Keratinocyte (primary cell): ENCODE measurements at regions not wholly inside any gene's neighbourhood (a gene's known extent, or its start where the extent isn't known, plus 50 kb on each side); places are given as distances from the start of the nearest gene placed in this dataset.
A peak's percentile ranks its signal among the peaks of the same experiment; 100 is the strongest.

Experiments used
- DNase-seq: peaks from one replicate; pipeline ENCODE4 v3.0.0-alpha.2; 2011; ENCODE audit warnings: low read depth, missing footprints, low spot score
- FAIRE-seq: peaks from 2 replicates; lab custom pipeline; 2011; peaks lifted over from hg19 to GRCh38; lab: Jason Lieb, UNC
- H2AFZ ChIP-seq: 2 replicates; pipeline ENCODE4 v1.6.0; 2012; ENCODE audit warnings: low read length, control low read depth, inconsistent platforms; ENCODE audit not compliant: control insufficient read depth
- H3K27ac ChIP-seq: 2 replicates; pipeline ENCODE4 v1.5.1; 2011; ENCODE audit warnings: low read length; ENCODE audit not compliant: control insufficient read depth, insufficient read depth
- H3K27me3 ChIP-seq: 3 replicates; pipeline ENCODE4 v1.6.0; 2011; ENCODE audit warnings: low read length; ENCODE audit not compliant: control insufficient read depth, insufficient read depth; ENCODE audit errors: extremely low read depth
- H3K36me3 ChIP-seq, 2 experiments: 2 replicates in 1 of 2; 3 replicates in 1 of 2; pipeline ENCODE4 v1.5.1; 2011; ENCODE audit warnings: low read length in 2 of 2, mild to moderate bottlenecking in 1 of 2; ENCODE audit not compliant: control insufficient read depth in 2 of 2, insufficient read depth in 2 of 2; ENCODE audit errors: extremely low read depth in 1 of 2
- H3K4me1 ChIP-seq: 3 replicates; pipeline ENCODE4 v1.5.1; 2011; ENCODE audit warnings: low read length; ENCODE audit not compliant: control insufficient read depth, insufficient read depth; ENCODE audit errors: extremely low read depth
- H3K4me2 ChIP-seq: 3 replicates; pipeline ENCODE4 v1.6.0; 2011; ENCODE audit warnings: low read depth, low read length; ENCODE audit not compliant: control insufficient read depth, insufficient read depth; ENCODE audit errors: extremely low read depth
- H3K4me3 ChIP-seq, 3 experiments: fragments of 200-600 bp in 1 of 3; sonication (generic) in 1 of 3; 2 replicates in 2 of 3; 3 replicates in 1 of 3; pipeline ENCODE4 v1.5.1; 2011 to 2016; ENCODE audit warnings: low read length in 3 of 3, mild to moderate bottlenecking in 3 of 3, control low read depth in 2 of 3, inconsistent platforms in 1 of 3, low read depth in 1 of 3, mixed read lengths in 1 of 3, mixed run types in 1 of 3, moderate library complexity in 1 of 3; ENCODE audit not compliant: control insufficient read depth in 2 of 3, insufficient read depth in 2 of 3; ENCODE audit errors: extremely low read depth in 1 of 3
- H3K79me2 ChIP-seq: 2 replicates; pipeline ENCODE4 v1.6.0; 2012; ENCODE audit warnings: low read length; ENCODE audit not compliant: control insufficient read depth, insufficient read depth
- H3K9ac ChIP-seq: 3 replicates; pipeline ENCODE4 v1.6.0; 2011; ENCODE audit warnings: low read length; ENCODE audit not compliant: control insufficient read depth, insufficient read depth; ENCODE audit errors: extremely low read depth
- H3K9me1 ChIP-seq: 3 replicates; pipeline ENCODE4 v1.6.0; 2011; ENCODE audit warnings: low read length; ENCODE audit not compliant: control insufficient read depth, insufficient read depth; ENCODE audit errors: extremely low read depth
- H3K9me3 ChIP-seq: 2 replicates; pipeline ENCODE4 v1.5.1; 2012; ENCODE audit warnings: low read depth, low read length; ENCODE audit not compliant: control insufficient read depth
- H4K20me1 ChIP-seq: 3 replicates; pipeline ENCODE4 v1.6.0; 2011; ENCODE audit warnings: low read length; ENCODE audit not compliant: control insufficient read depth, insufficient read depth; ENCODE audit errors: extremely low read depth
- CTCF ChIP-seq, 3 experiments: IDR thresholded peaks in 1 of 3; conservative IDR thresholded peaks in 1 of 3; optimal IDR thresholded peaks in 1 of 3; 2 replicates in 2 of 3; 3 replicates in 1 of 3; pipeline versions ENCODE3 to v1.5.1; 2011; ENCODE audit warnings: low read length in 3 of 3, mild to moderate bottlenecking in 3 of 3, moderate library complexity in 2 of 3, control low read depth in 1 of 3, inconsistent platforms in 1 of 3; ENCODE audit not compliant: insufficient read depth in 2 of 3; ENCODE audit errors: extremely low read depth in 1 of 3
- EZH2 ChIP-seq: IDR thresholded peaks from one replicate; pipeline ENCODE4 v1.6.1; 2012; ENCODE audit warnings: inconsistent platforms, mild to moderate bottlenecking, low read length, moderate library complexity
- dilution Hi-C: fragments of 300-500 bp; cut with MboI; formaldehyde crosslinking; loops from one replicate; pipeline ENCODE4 v1.7.0; 2020; ENCODE audit warnings: low sequenced_read_pairs; ENCODE audit not compliant: extremely low pct_ligation_motif_present

- no peaks in the 10 kb centered on the region for H3K79me2 ChIP-seq
- H3K9me1 ChIP-seq = no peaks in the 10 kb centered on the region
- no peaks in the 10 kb centered on the region for H3K9me3 ChIP-seq
- H3K36me3 ChIP-seq = no peaks in the 10 kb centered on the region
- no peak for FAIRE-seq
- H3K4me3 ChIP-seq = no peak overlapping the region
- no peak for DNase-seq
- no peaks in the 10 kb centered on the region for H4K20me1 ChIP-seq
- dilution Hi-C loops = no loop called here
- peaks cover 27% of the 10 kb centered on the region for H3K4me1 ChIP-seq
- H3K27me3 ChIP-seq = no peaks in the 10 kb centered on the region
- TF ChIP-seq CTCF (optimal IDR thresholded peaks at IDR 0.05 in 1 of 3, IDR thresholded peaks at IDR 0.05 in 1 of 3, conservative IDR thresholded peaks at IDR 0.05 in 1 of 3; ENCODE audit: extremely low read depth in 1 of 3, insufficient read depth in 2 of 3, low read length in 3 of 3) = peak in 2 of 3 experiments; percentile 24 to 47
- TF ChIP-seq EZH2 = no peak
- no peak overlapping the region for H3K4me2 ChIP-seq
- H3K9ac ChIP-seq = no peak overlapping the region
- H3K27ac ChIP-seq = no peak overlapping the region
- H2AFZ ChIP-seq = no peak overlapping the region
These were observed 94.1 kb upstream of the PRICKLE2 start for GRCh38 chr3:64319391-64319790.

- dilution Hi-C loops = no loop called here
- no peak for TF ChIP-seq EZH2
- no peak for TF ChIP-seq CTCF (optimal IDR thresholded peaks at IDR 0.05 in 1 of 3, IDR thresholded peaks at IDR 0.05 in 1 of 3, conservative IDR thresholded peaks at IDR 0.05 in 1 of 3; ENCODE audit: extremely low read depth in 1 of 3, insufficient read depth in 2 of 3, low read length in 3 of 3)
- Histone ChIP-seq H3K9me3 (no peaks in the 10 kb centered on the region), H3K4me1 (peaks cover 27% of the 10 kb centered on the region), H3K4me3 (no peak overlapping the region), H3K36me3 (no peaks in the 10 kb centered on the region), H3K9ac (no peak overlapping the region), H3K27me3 (no peaks in the 10 kb centered on the region), H3K27ac (no peak overlapping the region), H3K79me2 (no peaks in the 10 kb centered on the region), H3K9me1 (no peaks in the 10 kb centered on the region), H2AFZ (no peak overlapping the region), H3K4me2 (no peak overlapping the region), H4K20me1 (no peaks in the 10 kb centered on the region)
- no peak for DNase-seq
- no peak for FAIRE-seq
These were observed 93.5 kb upstream of the PRICKLE2 start for GRCh38 chr3:64318668-64319271.
